Trophoblast cell (in vitro differentiated cells and primary cell): ENCODE measurements at regions not wholly inside any gene's neighbourhood (a gene's known extent, or its start where the extent isn't known, plus 50 kb on each side); places are given as distances from the start of the nearest gene placed in this dataset.

Experiments used
- DNase-seq, 2 donors: peaks; one replicate each; pipeline ENCODE4 v3.0.0-alpha.2; 2016
- H2AFZ ChIP-seq: 2 replicates; pipeline ENCODE4 v1.6.1; 2013; ENCODE audit warnings: low read length, moderate library complexity, mild to moderate bottlenecking; ENCODE audit not compliant: insufficient read depth, poor library complexity
- H2AK5ac ChIP-seq: 2 replicates; pipeline ENCODE4 v1.6.1; 2013; ENCODE audit warnings: mild to moderate bottlenecking, low read length
- H2BK120ac ChIP-seq: 2 replicates; pipeline ENCODE4 v1.6.1; 2013; ENCODE audit warnings: low read length, mild to moderate bottlenecking, moderate library complexity; ENCODE audit not compliant: insufficient read depth, poor library complexity
- H2BK12ac ChIP-seq: 2 replicates; pipeline ENCODE4 v1.6.1; 2013; ENCODE audit warnings: mild to moderate bottlenecking, low read length, moderate library complexity
- H2BK5ac ChIP-seq: 2 replicates; pipeline ENCODE4 v1.6.1; 2013; ENCODE audit warnings: low read length, low read depth, moderate library complexity, mild to moderate bottlenecking; ENCODE audit not compliant: poor library complexity
- H3K14ac ChIP-seq: 2 replicates; pipeline ENCODE4 v1.6.1; 2013; ENCODE audit warnings: mild to moderate bottlenecking, low read length
- H3K18ac ChIP-seq: 2 replicates; pipeline ENCODE4 v1.6.1; 2013; ENCODE audit warnings: mild to moderate bottlenecking, low read length
- H3K23ac ChIP-seq: 2 replicates; pipeline ENCODE4 v1.6.1; 2013; ENCODE audit warnings: low read length
- H3K27ac ChIP-seq: 2 replicates; pipeline ENCODE4 v1.5.1; 2013; ENCODE audit warnings: low read depth, mild to moderate bottlenecking, inconsistent platforms, low read length, moderate library complexity
- H3K27me3 ChIP-seq: 2 replicates; pipeline ENCODE4 v1.6.1; 2013; ENCODE audit warnings: inconsistent platforms, mild to moderate bottlenecking, low read length, moderate library complexity; ENCODE audit not compliant: insufficient read depth
- H3K36me3 ChIP-seq, 2 experiments: 1 replicate in 1 of 2; 2 replicates in 1 of 2; pipeline ENCODE4 v1.6.1; 2013; ENCODE audit warnings: low read length in 2 of 2, mild to moderate bottlenecking in 2 of 2, moderate library complexity in 1 of 2; ENCODE audit not compliant: insufficient read depth in 2 of 2, control insufficient read depth in 1 of 2
- H3K4ac ChIP-seq: 2 replicates; pipeline ENCODE4 v1.6.1; 2013; ENCODE audit warnings: low read depth, mild to moderate bottlenecking, low read length, moderate library complexity
- H3K4me1 ChIP-seq, 2 experiments: 1 replicate in 1 of 2; 2 replicates in 1 of 2; pipeline ENCODE4 v1.6.1; 2013; ENCODE audit warnings: low read length in 2 of 2, mild to moderate bottlenecking in 2 of 2, moderate library complexity in 1 of 2; ENCODE audit not compliant: insufficient read depth in 2 of 2, control insufficient read depth in 1 of 2
- H3K4me2 ChIP-seq: 2 replicates; pipeline ENCODE4 v1.6.1; 2013; ENCODE audit warnings: inconsistent platforms, mild to moderate bottlenecking, low read length, moderate library complexity
- H3K4me3 ChIP-seq: 2 replicates; pipeline ENCODE4 v1.5.1; 2013; ENCODE audit warnings: mild to moderate bottlenecking, low read depth, low read length, inconsistent platforms
- H3K79me1 ChIP-seq: one replicate; pipeline ENCODE4 v1.6.1; 2013; ENCODE audit warnings: low read length
- H3K79me2 ChIP-seq: 2 replicates; pipeline ENCODE4 v1.6.1; 2013; ENCODE audit warnings: low read length, mild to moderate bottlenecking; ENCODE audit not compliant: control insufficient read depth, insufficient read depth, poor library complexity
- H3K9ac ChIP-seq: 2 replicates; pipeline ENCODE4 v1.6.1; 2013; ENCODE audit warnings: mild to moderate bottlenecking, low read length
- H3K9me3 ChIP-seq: 2 replicates; pipeline ENCODE4 v1.6.1; 2013; ENCODE audit warnings: low read depth, mild to moderate bottlenecking, control low read depth, inconsistent platforms, low read length; ENCODE audit not compliant: insufficient read depth
- H4K12ac ChIP-seq: 2 replicates; pipeline ENCODE4 v1.6.1; 2013; ENCODE audit warnings: low read depth, mild to moderate bottlenecking, low read length, moderate library complexity
- H4K8ac ChIP-seq: 2 replicates; pipeline ENCODE4 v1.6.1; 2013; ENCODE audit warnings: low read depth, mild to moderate bottlenecking, low read length, moderate library complexity
- H4K91ac ChIP-seq: one replicate; pipeline ENCODE4 v1.6.1; 2013; ENCODE audit warnings: low read depth, mild to moderate bottlenecking, low read length, moderate library complexity
- WGBS: extraction: QIAGEN DNeasy Blood & Tissue Kit; methylation state at CpG from one replicate; pipeline ENCODE4 v1.1.7; 2013; ENCODE audit warnings: missing lambda C conversion rate; ENCODE audit not compliant: insufficient read length, insufficient coverage; ENCODE audit errors: extremely low coverage; 5-methylcytosine and 5-hydroxymethylcytosine counted together

GRCh38 chr4:186018784-186019183 is 50.2 kb upstream of the TLR3 start:
- H2BK120ac ChIP-seq = no peak overlapping the region
- no peak for DNase-seq
- H4K91ac ChIP-seq = no peak overlapping the region
- H3K27ac ChIP-seq = no peak overlapping the region
- H4K12ac ChIP-seq = no peak overlapping the region
- H3K14ac ChIP-seq = no peak overlapping the region
- H3K18ac ChIP-seq = no peak overlapping the region
- H4K8ac ChIP-seq = no peak overlapping the region
- no peaks in the 10 kb centered on the region for H3K79me2 ChIP-seq
- H3K9me3 ChIP-seq = no peaks in the 10 kb centered on the region
- H3K79me1 ChIP-seq = no peaks in the 10 kb centered on the region
- no peak overlapping the region for H3K4me3 ChIP-seq
- H3K4ac ChIP-seq = no peak overlapping the region
- H3K27me3 ChIP-seq = no peaks in the 10 kb centered on the region
- H2AFZ ChIP-seq = no peak overlapping the region
- no peaks in the 10 kb centered on the region for H3K4me1 ChIP-seq
- no CpG with 5 or more reads among the region's 2 CpGs for WGBS
- H2AK5ac ChIP-seq = no peak overlapping the region
- no peak overlapping the region for H3K9ac ChIP-seq
- H2BK12ac ChIP-seq = no peak overlapping the region
- H2BK5ac ChIP-seq = no peak overlapping the region
- H3K23ac ChIP-seq = no peak overlapping the region
- no peaks in the 10 kb centered on the region for H3K36me3 ChIP-seq
- H3K4me2 ChIP-seq = no peak overlapping the region
